ENCODE measurements at regions not wholly inside any gene's neighbourhood (a gene's known extent, or its start where the extent isn't known, plus 50 kb on each side); places are given as distances from the start of the nearest gene placed in this dataset.

GRCh38 chrX:121558886-121559285, 511.5 kb downstream of the GLUD2 start:
- no peak for TF ChIP-seq ZNF76 (tag by site-specific recombination; IDR thresholded peaks at IDR 0.05; ENCODE audit: borderline replicate concordance, low read depth)
- TF ChIP-seq CTCF (tag by site-specific recombination; IDR thresholded peaks at IDR 0.05): no peak
- TF ChIP-seq ZBTB44 (tag by site-specific recombination; IDR thresholded peaks at IDR 0.05): no peak
- no peak for TF ChIP-seq GLIS1 (tag by site-specific recombination; IDR thresholded peaks at IDR 0.05)
- TF ChIP-seq KLF10 (tag by site-specific recombination; IDR thresholded peaks at IDR 0.05): no peak
- TF ChIP-seq ZNF660 (tag by site-specific recombination; IDR thresholded peaks at IDR 0.05): no peak
- no peak for TF ChIP-seq ZBTB11 (tag by site-specific recombination; conservative IDR thresholded peaks at IDR 0.05; ENCODE audit: low read depth)
- no peak for TF ChIP-seq ZNF114 (tag by site-specific recombination; IDR thresholded peaks at IDR 0.05)
- no peak for TF ChIP-seq ZNF416 (tag by site-specific recombination; IDR thresholded peaks at IDR 0.05)
- TF ChIP-seq MEIS1 (CRISPR knock-in tag; IDR thresholded peaks at IDR 0.05; ENCODE audit: borderline replicate concordance): no peak
- no peak for TF ChIP-seq ZBTB8A (tag by site-specific recombination; IDR thresholded peaks at IDR 0.05)
- no peak for TF ChIP-seq REST (tag by site-specific recombination; IDR thresholded peaks at IDR 0.05)
- TF ChIP-seq ZNF362 (tag by site-specific recombination; IDR thresholded peaks at IDR 0.05): no peak
- no peak for TF ChIP-seq ZNF274 (IDR thresholded peaks at IDR 0.05; ENCODE audit: low read length)
- no peak for TF ChIP-seq ZNF274 (tag by site-specific recombination; IDR thresholded peaks at IDR 0.05; ENCODE audit: borderline replicate concordance)
